Thyroid gland (tissue), 4 donors: ENCODE measurements at regions not wholly inside any gene's neighbourhood (a gene's known extent, or its start where the extent isn't known, plus 50 kb on each side); places are given as distances from the start of the nearest gene placed in this dataset.

Source experiments
- DNase-seq, 2 donors: peaks; one replicate each; pipeline ENCODE4 v3.0.0-alpha.2; 2019
- H3K27ac ChIP-seq, 3 donors: fragments of 200-600 bp; sonication (generic); 1 replicate in 2 of 3; 2 replicates in 1 of 3; pipeline ENCODE4 v1.5.1; 2016 to 2019; ENCODE audit warnings: mild to moderate bottlenecking in 1 of 3, moderate library complexity in 1 of 3
- H3K27me3 ChIP-seq: fragments of 200-600 bp; sonication (generic); one replicate; pipeline ENCODE4 v1.5.1; 2019
- H3K36me3 ChIP-seq, 2 donors: fragments of 200-600 bp; sonication (generic); one replicate each; pipeline ENCODE4 v1.5.1; 2016 to 2019
- H3K4me1 ChIP-seq, 2 donors: fragments of 200-600 bp; sonication (generic); one replicate each; pipeline ENCODE4 v1.5.1; 2017 to 2019
- H3K4me3 ChIP-seq, 3 donors: fragments of 200-600 bp; sonication (generic); replicated peaks in 1 of 3; 1 replicate in 2 of 3; 2 replicates in 1 of 3; pipeline ENCODE4 v1.5.1; 2016; ENCODE audit warnings: mild to moderate bottlenecking in 1 of 3
- H3K9me3 ChIP-seq: fragments of 200-600 bp; sonication (generic); one replicate; pipeline ENCODE4 v1.5.1; 2017
- CTCF ChIP-seq, 6 experiments: fragments of 200-600 bp in 3 of 6; fragments of 450-650 bp in 3 of 6; sonication (generic) in 3 of 6; IDR thresholded peaks; one replicate each; pipeline ENCODE4 v1.5.1; 2016 to 2019; ENCODE audit warnings: antibody characterized with exemption in 6 of 6, mild to moderate bottlenecking in 2 of 6, inconsistent platforms in 1 of 6, moderate library complexity in 1 of 6
- POLR2A ChIP-seq, 2 donors: fragments of 450-650 bp; IDR thresholded peaks; one replicate each; pipeline ENCODE4 v1.6.1; 2017; ENCODE audit warnings: antibody characterized with exemption in 2 of 2, mild to moderate bottlenecking in 2 of 2, moderate library complexity in 1 of 2
- WGBS, 2 donors: methylation state at CpG; one replicate each; pipeline ENCODE4 v1.1.5; 2017; 5-methylcytosine and 5-hydroxymethylcytosine counted together
- intact Hi-C: fragments of 100-400 bp; cut with DNase I; formaldehyde crosslinking; loops from one replicate; pipeline ENCODE4 v1.15.1; 2023

GRCh38 chr6:14699803-14700601 is 545.9 kb upstream of the JARID2 start:
- TF ChIP-seq CTCF (IDR thresholded peaks at IDR 0.05): no peak
- TF ChIP-seq POLR2A (IDR thresholded peaks at IDR 0.05): no peak
- Histone ChIP-seq H3K9me3 (no peaks in the 10 kb centered on the region), H3K27ac (no peak overlapping the region), H3K4me3 (no peak overlapping the region), H3K36me3 (no peaks in the 10 kb centered on the region), H3K27me3 (no peaks in the 10 kb centered on the region), H3K4me1 (no peaks in the 10 kb centered on the region)
- intact Hi-C loops: no loop called here
- DNase-seq: no peak
- 95 to 97% methylated on average over 8 of the region's 8 CpGs for WGBS, 2 donors

GRCh38 chr6:14701946-14702345 is 543.9 kb upstream of the JARID2 start:
- no peak for DNase-seq
- no peak overlapping the region for H3K27ac ChIP-seq
- H3K4me3 ChIP-seq: no peak overlapping the region
- no peaks in the 10 kb centered on the region for H3K9me3 ChIP-seq
- 88 to 89% methylated on average over 4 of the region's 4 CpGs for WGBS, 2 donors
- no peaks in the 10 kb centered on the region for H3K36me3 ChIP-seq
- peaks cover 0 to 8% of the 10 kb centered on the region in 2 donors for H3K4me1 ChIP-seq
- no peak for TF ChIP-seq CTCF (IDR thresholded peaks at IDR 0.05)
- no peak for TF ChIP-seq POLR2A (IDR thresholded peaks at IDR 0.05)
- intact Hi-C loops: no loop called here
- no peaks in the 10 kb centered on the region for H3K27me3 ChIP-seq

GRCh38 chr6:14702678-14703077 is 543.2 kb upstream of the JARID2 start:
- TF ChIP-seq POLR2A (IDR thresholded peaks at IDR 0.05) (no peak), CTCF (IDR thresholded peaks at IDR 0.05) (no peak)
- DNase-seq: no peak
- Histone ChIP-seq H3K4me1 (peaks cover 0 to 8% of the 10 kb centered on the region in 2 donors), H3K27me3 (no peaks in the 10 kb centered on the region), H3K4me3 (no peak overlapping the region), H3K9me3 (no peaks in the 10 kb centered on the region), H3K27ac (no peak overlapping the region), H3K36me3 (no peaks in the 10 kb centered on the region)
- intact Hi-C loops: no loop called here
- WGBS, 2 donors: 90 to 95% methylated on average over 5 of the region's 5 CpGs

- Histone ChIP-seq H3K36me3 (no peaks in the 10 kb centered on the region), H3K27ac (no peak overlapping the region), H3K27me3 (no peaks in the 10 kb centered on the region), H3K9me3 (no peaks in the 10 kb centered on the region), H3K4me1 (peaks cover 0 to 8% of the 10 kb centered on the region in 2 donors), H3K4me3 (no peak overlapping the region)
- DNase-seq: no peak
- 82 to 85% methylated on average over 5 of the region's 5 CpGs for WGBS, 2 donors
- no peak for TF ChIP-seq CTCF (IDR thresholded peaks at IDR 0.05)
- no peak for TF ChIP-seq POLR2A (IDR thresholded peaks at IDR 0.05)
- intact Hi-C loops: no loop called here
Observed at GRCh38 chr6:14703586-14703985, 542.3 kb upstream of the JARID2 start.

- Histone ChIP-seq H3K9me3 (no peaks in the 10 kb centered on the region), H3K27ac (no peak overlapping the region), H3K4me1 (peaks cover 0 to 8% of the 10 kb centered on the region in 2 donors), H3K4me3 (no peak overlapping the region), H3K36me3 (no peaks in the 10 kb centered on the region), H3K27me3 (no peaks in the 10 kb centered on the region)
- intact Hi-C loops: no loop called here
- TF ChIP-seq POLR2A (IDR thresholded peaks at IDR 0.05) (no peak), CTCF (IDR thresholded peaks at IDR 0.05) (no peak)
- no peak for DNase-seq
- 90 to 93% methylated on average over 10 of the region's 10 CpGs for WGBS, 2 donors
Observed at GRCh38 chr6:14704383-14705271, 541.2 kb upstream of the JARID2 start.
